H9 (cell line): ENCODE measurements at regions not wholly inside any gene's neighbourhood (a gene's known extent, or its start where the extent isn't known, plus 50 kb on each side); places are given as distances from the start of the nearest gene placed in this dataset.

Experiments
- DNase-seq: peaks from one replicate; pipeline ENCODE4 v3.0.0-alpha.2; 2017
- H2AFZ ChIP-seq: one replicate; pipeline ENCODE4 v1.6.1; 2013; ENCODE audit warnings: mild to moderate bottlenecking, low read length, control low read depth, moderate library complexity
- H2AK5ac ChIP-seq: 2 replicates; pipeline ENCODE4 v1.6.1; 2013; ENCODE audit warnings: low read length, control low read depth, mixed read lengths; ENCODE audit not compliant: insufficient read length
- H2BK120ac ChIP-seq: one replicate; pipeline ENCODE4 v1.6.1; 2013; ENCODE audit warnings: low read depth, mild to moderate bottlenecking, low read length, control low read depth, inconsistent platforms; ENCODE audit not compliant: poor library complexity, severe bottlenecking
- H2BK12ac ChIP-seq: 2 replicates; pipeline ENCODE4 v1.6.1; 2013; ENCODE audit warnings: low read length, control low read depth, mixed read lengths, low read depth; ENCODE audit not compliant: insufficient read length
- H2BK15ac ChIP-seq: 2 replicates; pipeline ENCODE4 v1.6.1; 2013; ENCODE audit warnings: low read depth, low read length, control low read depth
- H2BK20ac ChIP-seq: one replicate; pipeline ENCODE4 v1.6.1; 2013; ENCODE audit warnings: low read depth, mild to moderate bottlenecking, low read length, control low read depth, inconsistent platforms; ENCODE audit not compliant: poor library complexity, severe bottlenecking
- H2BK5ac ChIP-seq: 2 replicates; pipeline ENCODE4 v1.6.1; 2013; ENCODE audit warnings: low read length, control low read depth, mixed read lengths; ENCODE audit not compliant: insufficient read length
- H3K14ac ChIP-seq: 2 replicates; pipeline ENCODE4 v1.6.1; 2013; ENCODE audit warnings: low read length, control low read depth; ENCODE audit not compliant: insufficient read depth
- H3K18ac ChIP-seq: 2 replicates; pipeline ENCODE4 v1.6.1; 2013; ENCODE audit warnings: low read depth, mild to moderate bottlenecking, mixed read lengths, low read length, control low read depth; ENCODE audit not compliant: insufficient read length
- H3K23ac ChIP-seq: 2 replicates; pipeline ENCODE4 v1.6.1; 2013; ENCODE audit warnings: low read length, control low read depth, mixed read lengths, low read depth; ENCODE audit not compliant: insufficient read length
- H3K23me2 ChIP-seq: 2 replicates; pipeline ENCODE4 v1.6.1; 2013; ENCODE audit warnings: low read depth, mild to moderate bottlenecking, mixed read lengths, low read length, control low read depth; ENCODE audit not compliant: insufficient read length, poor library complexity, severe bottlenecking
- H3K27ac ChIP-seq: 2 replicates; pipeline ENCODE4 v1.5.1; 2013; ENCODE audit warnings: low read length, control low read depth, mixed read lengths, low read depth; ENCODE audit not compliant: insufficient read length
- H3K27me3 ChIP-seq: 2 replicates; pipeline ENCODE4 v1.6.1; 2013; ENCODE audit warnings: low read length, control low read depth, inconsistent platforms; ENCODE audit not compliant: insufficient read depth
- H3K4ac ChIP-seq: 2 replicates; pipeline ENCODE4 v1.6.1; 2013; ENCODE audit warnings: low read depth, mild to moderate bottlenecking, control low read depth, inconsistent platforms, low read length, moderate library complexity
- H3K4me1 ChIP-seq: 2 replicates; pipeline ENCODE4 v1.6.1; 2013; ENCODE audit warnings: low read length, control low read depth, inconsistent platforms; ENCODE audit not compliant: insufficient read depth
- H3K4me2 ChIP-seq: 2 replicates; pipeline ENCODE4 v1.6.1; 2013; ENCODE audit warnings: low read length, control low read depth, mixed read lengths; ENCODE audit not compliant: insufficient read length, insufficient read depth
- H3K56ac ChIP-seq: 2 replicates; pipeline ENCODE4 v1.6.1; 2013; ENCODE audit warnings: low read depth, mild to moderate bottlenecking, mixed read lengths, low read length, control low read depth; ENCODE audit not compliant: insufficient read length
- H3K79me1 ChIP-seq: 2 replicates; pipeline ENCODE4 v1.6.1; 2013; ENCODE audit warnings: low read depth, mild to moderate bottlenecking, moderate library complexity, low read length, control low read depth, inconsistent platforms; ENCODE audit not compliant: insufficient read depth, poor library complexity, severe bottlenecking
- H3K79me2 ChIP-seq: 2 replicates; pipeline ENCODE4 v1.6.1; 2013; ENCODE audit warnings: low read length, control low read depth, inconsistent platforms; ENCODE audit not compliant: insufficient read depth
- H3K9ac ChIP-seq: 2 replicates; pipeline ENCODE4 v1.6.1; 2013; ENCODE audit warnings: low read length, control low read depth, mixed read lengths; ENCODE audit not compliant: insufficient read length; ENCODE audit errors: extremely low read depth
- H3K9me3 ChIP-seq: one replicate; pipeline ENCODE4 v1.6.1; 2013; ENCODE audit warnings: low read depth, low read length, inconsistent platforms; ENCODE audit not compliant: control insufficient read depth
- H3T11ph ChIP-seq: one replicate; pipeline ENCODE4 v1.6.1; 2013; ENCODE audit warnings: mild to moderate bottlenecking, low read length, control low read depth, inconsistent platforms
- H4K20me1 ChIP-seq: one replicate; pipeline ENCODE4 v1.6.1; 2013; ENCODE audit not compliant: control insufficient read depth, insufficient read length, insufficient read depth
- H4K5ac ChIP-seq: 2 replicates; pipeline ENCODE4 v1.6.1; 2013; ENCODE audit warnings: low read depth, mild to moderate bottlenecking, mixed read lengths, low read length, control low read depth; ENCODE audit not compliant: insufficient read length
- H4K8ac ChIP-seq: replicated peaks from 2 replicates; pipeline ENCODE4 v1.6.1; 2013; ENCODE audit warnings: low read length, control low read depth, mixed read lengths, low read depth; ENCODE audit not compliant: insufficient read length
- H4K91ac ChIP-seq: 2 replicates; pipeline ENCODE4 v1.6.1; 2013; ENCODE audit warnings: low read depth, mild to moderate bottlenecking, moderate library complexity, mixed read lengths, low read length, control low read depth; ENCODE audit not compliant: insufficient read length
- H3K27ac Mint-ChIP-seq, 3 experiments: 2 replicates in 2 of 3; 3 replicates in 1 of 3; pipeline ENCODE4 v1.8.0; 2020 to 2021; ENCODE audit warnings: mixed read lengths in 3 of 3, mild to moderate bottlenecking in 1 of 3, moderate library complexity in 1 of 3
- H3K27me3 Mint-ChIP-seq: 2 replicates; pipeline ENCODE4 v1.8.0; 2021; ENCODE audit warnings: low read depth, mild to moderate bottlenecking, moderate library complexity, mixed read lengths
- H3K36me3 Mint-ChIP-seq, 3 experiments: 2 replicates in 2 of 3; 3 replicates in 1 of 3; pipeline ENCODE4 v1.8.0; 2020 to 2021; ENCODE audit warnings: low read depth in 3 of 3, mixed read lengths in 3 of 3; ENCODE audit not compliant: insufficient read depth in 1 of 3
- H3K4me1 Mint-ChIP-seq, 2 experiments: 2 replicates each; pipeline ENCODE4 v1.8.0; 2020; ENCODE audit warnings: mixed read lengths in 2 of 2
- H3K4me3 Mint-ChIP-seq, 2 experiments: 2 replicates in 1 of 2; 3 replicates in 1 of 2; pipeline ENCODE4 v1.8.0; 2020 to 2021; ENCODE audit warnings: mild to moderate bottlenecking in 2 of 2, mixed read lengths in 2 of 2, moderate library complexity in 1 of 2
- H3K9me3 Mint-ChIP-seq, 2 experiments: 2 replicates in 1 of 2; 3 replicates in 1 of 2; pipeline ENCODE4 v1.8.0; 2020; ENCODE audit warnings: mild to moderate bottlenecking in 2 of 2, mixed read lengths in 2 of 2, moderate library complexity in 1 of 2
- WGBS: extraction: QIAGEN DNeasy Blood & Tissue Kit; methylation state at CpG from one replicate; pipeline ENCODE4 v1.1.7; 2013; ENCODE audit warnings: missing lambda C conversion rate, low lambda C conversion rate, mixed read lengths; ENCODE audit not compliant: insufficient read length; ENCODE audit errors: extremely low coverage; 5-methylcytosine and 5-hydroxymethylcytosine counted together
- TF ChIP-seq, protein P1 (sequence below): fragments of 200-600 bp; sonication (generic); conservative IDR thresholded peaks from 3 replicates; pipeline ENCODE4 v1.8.0; 2021; ENCODE audit warnings: antibody characterized with exemption, mild to moderate bottlenecking

DNA sequence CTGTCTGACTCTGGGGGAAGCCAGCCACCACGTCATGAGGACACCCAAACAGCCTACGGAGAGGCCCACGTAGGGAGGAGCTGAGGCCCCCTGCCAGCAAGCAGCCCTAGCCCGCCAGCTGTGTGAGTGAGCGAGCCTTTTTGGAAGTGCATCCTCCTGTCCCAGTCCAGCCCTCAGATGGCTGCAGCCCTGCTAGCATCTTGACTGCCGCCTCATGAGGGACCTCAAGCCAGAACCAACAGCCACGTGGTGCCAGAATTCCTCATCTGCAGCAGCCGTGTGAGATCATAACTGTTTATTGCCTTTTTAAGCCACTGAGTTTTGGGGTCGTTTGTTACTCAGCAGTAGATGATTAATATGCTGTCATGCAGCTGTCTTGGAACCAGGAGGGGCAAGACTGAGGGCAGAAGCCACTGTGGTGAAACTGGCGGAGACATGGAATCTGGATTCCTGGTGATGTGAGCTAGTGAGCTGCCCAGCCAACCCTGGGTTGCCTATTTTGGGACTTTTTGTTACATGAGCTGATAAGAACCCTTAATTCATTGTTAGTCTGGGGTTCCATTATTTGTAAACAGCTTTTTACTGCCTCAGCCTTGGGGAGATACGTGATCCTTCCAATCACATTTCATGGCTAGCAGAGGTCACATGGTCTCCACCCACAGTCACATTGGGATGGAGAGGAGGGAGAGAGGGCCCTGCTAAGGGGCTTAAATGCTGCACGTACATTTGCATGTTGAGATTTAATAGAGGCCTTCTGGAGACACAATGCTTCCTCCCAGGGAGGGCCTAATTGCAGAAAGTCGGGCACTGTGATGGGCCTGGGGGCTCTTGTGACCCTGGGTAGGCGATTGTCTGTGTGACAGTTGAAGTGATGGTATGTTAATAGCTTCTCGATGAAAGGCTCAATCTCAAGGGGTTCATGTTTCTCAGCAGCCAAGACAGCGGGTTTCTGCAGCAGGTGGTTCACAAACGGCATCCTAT, 73.8 kb downstream of the RPLP1 start:
- Histone ChIP-seq H4K8ac (no peak overlapping the region), H2BK20ac (no peak overlapping the region), H3K4me1 (peaks cover 4% of the 10 kb centered on the region; the same call in 1 of the 2 replicates), H3K27ac (no peak overlapping the region), H3K79me1 (no peaks in the 10 kb centered on the region), H3K56ac (no peak overlapping the region), H3K23ac (no peak overlapping the region), H3K14ac (no peak overlapping the region), H3K27me3 (no peaks in the 10 kb centered on the region), H2BK15ac (no peak overlapping the region), H3K9me3 (no peaks in the 10 kb centered on the region), H3T11ph (no peak overlapping the region), H2BK120ac (no peak overlapping the region), H2AK5ac (no peak overlapping the region), H2BK5ac (no peak overlapping the region), H3K4me2 (no peak overlapping the region), H3K4ac (no peak overlapping the region), H2AFZ (no peak overlapping the region), H3K9ac (no peak overlapping the region), H3K23me2 (no peaks in the 10 kb centered on the region), H2BK12ac (no peak overlapping the region), H4K5ac (no peak overlapping the region), H4K91ac (no peak overlapping the region), H3K18ac (no peak overlapping the region), H3K79me2 (no peaks in the 10 kb centered on the region), H4K20me1 (no peaks in the 10 kb centered on the region)
- peaks cover 0 to 4% (median 0%) of the 10 kb centered on the region in 3 experiments; a peak in 3 of 7 replicates for H3K36me3 Mint-ChIP-seq
- TF ChIP-seq, protein P1, sequence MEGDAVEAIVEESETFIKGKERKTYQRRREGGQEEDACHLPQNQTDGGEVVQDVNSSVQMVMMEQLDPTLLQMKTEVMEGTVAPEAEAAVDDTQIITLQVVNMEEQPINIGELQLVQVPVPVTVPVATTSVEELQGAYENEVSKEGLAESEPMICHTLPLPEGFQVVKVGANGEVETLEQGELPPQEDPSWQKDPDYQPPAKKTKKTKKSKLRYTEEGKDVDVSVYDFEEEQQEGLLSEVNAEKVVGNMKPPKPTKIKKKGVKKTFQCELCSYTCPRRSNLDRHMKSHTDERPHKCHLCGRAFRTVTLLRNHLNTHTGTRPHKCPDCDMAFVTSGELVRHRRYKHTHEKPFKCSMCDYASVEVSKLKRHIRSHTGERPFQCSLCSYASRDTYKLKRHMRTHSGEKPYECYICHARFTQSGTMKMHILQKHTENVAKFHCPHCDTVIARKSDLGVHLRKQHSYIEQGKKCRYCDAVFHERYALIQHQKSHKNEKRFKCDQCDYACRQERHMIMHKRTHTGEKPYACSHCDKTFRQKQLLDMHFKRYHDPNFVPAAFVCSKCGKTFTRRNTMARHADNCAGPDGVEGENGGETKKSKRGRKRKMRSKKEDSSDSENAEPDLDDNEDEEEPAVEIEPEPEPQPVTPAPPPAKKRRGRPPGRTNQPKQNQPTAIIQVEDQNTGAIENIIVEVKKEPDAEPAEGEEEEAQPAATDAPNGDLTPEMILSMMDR, result no peak
- H3K4me3 Mint-ChIP-seq, result no peak overlapping the region
- H3K27ac Mint-ChIP-seq, result peak overlapping the region in 1 of 3 experiments; percentile 22; a peak in 1 of 7 replicates
- no peaks in the 10 kb centered on the region; the same call in 1 of the 2 replicates for H3K27me3 Mint-ChIP-seq
- WGBS, result no CpG with 5 or more reads among the region's 17 CpGs
- peak; percentile 17 for DNase-seq
- H3K9me3 Mint-ChIP-seq, result peaks cover 4% of the 10 kb centered on the region in 2 experiments; a peak in 3 of 5 replicates
- peaks cover 28 to 70% of the 10 kb centered on the region in 2 experiments for H3K4me1 Mint-ChIP-seq
